Muscle of arm (tissue), 1 donor: ENCODE measurements at regions not wholly inside any gene's neighbourhood (a gene's known extent, or its start where the extent isn't known, plus 50 kb on each side); places are given as distances from the start of the nearest gene placed in this dataset.

ENCODE experiments used
- DNase-seq: peaks from one replicate; pipeline ENCODE4 v3.0.0-alpha.2; 2013

- no peak for DNase-seq
These were observed 297.1 kb upstream of the TBX3 start for GRCh38 chr12:114981036-114981435.

- no peak for DNase-seq
These were observed 293.0 kb upstream of the TBX3 start for GRCh38 chr12:114976959-114977358.

- DNase-seq: no peak
These were observed 292.4 kb upstream of the TBX3 start for GRCh38 chr12:114976372-114976771.

GRCh38 chr12:114975640-114976310 lies 291.8 kb upstream of the TBX3 start:
- DNase-seq: peak; percentile 69

DNA sequence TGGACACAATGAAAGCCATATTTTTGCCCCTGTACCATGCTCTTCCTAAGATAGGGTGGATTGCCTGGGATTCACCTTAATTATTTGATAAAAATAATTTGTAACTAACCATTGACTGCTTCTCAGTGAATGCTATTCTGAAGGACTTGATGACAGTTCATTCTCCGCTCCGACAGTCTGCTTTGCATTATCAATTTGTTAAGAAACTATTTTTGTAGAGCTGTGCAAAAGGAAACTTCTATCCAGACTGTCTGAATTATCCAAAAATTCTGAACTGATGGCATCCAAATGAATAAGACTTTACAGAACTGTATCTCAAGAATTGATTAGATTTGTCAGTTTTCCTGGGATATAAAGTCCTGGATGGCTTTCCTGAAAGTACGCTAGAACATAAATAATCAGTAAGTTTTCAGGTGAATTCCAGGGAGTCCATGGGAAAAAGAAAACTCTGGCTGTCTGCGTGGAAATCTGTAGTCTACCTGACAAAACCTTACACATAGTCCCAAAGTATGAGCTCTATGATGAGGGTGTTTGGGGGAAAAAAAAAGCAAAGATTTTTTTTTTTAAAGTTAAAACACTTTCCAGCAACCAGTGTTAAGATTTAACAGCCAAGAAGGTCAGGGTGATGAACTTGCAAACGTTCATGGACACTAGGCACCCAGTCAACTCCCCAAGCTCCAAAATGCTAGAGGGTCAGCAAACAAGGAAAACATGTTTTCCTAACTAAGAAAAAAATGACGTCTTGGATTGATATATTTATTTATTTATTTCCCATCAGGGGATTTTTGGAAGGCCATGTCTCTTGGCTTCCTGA lies 291.1 kb upstream of the TBX3 start:
- peak; percentile 53 for DNase-seq

DNA sequence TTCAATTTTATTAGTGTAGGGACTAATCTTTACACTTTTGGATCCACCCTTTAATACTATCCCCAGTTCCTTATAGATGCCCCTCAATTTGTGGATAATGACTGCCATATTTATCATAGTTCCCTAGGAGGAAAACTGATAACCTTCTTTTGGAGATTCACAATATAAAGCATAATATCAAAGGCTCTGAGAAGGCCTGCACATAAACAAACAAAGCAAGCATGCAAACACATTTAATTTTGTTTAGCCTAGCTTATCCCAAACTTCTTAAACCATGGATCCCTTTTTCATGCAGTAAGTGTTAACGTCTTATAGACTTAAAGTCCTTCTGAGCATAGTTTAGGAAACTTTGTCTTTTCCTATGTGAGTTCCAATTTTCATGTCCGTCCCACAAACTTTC lies 290.4 kb upstream of the TBX3 start:
- no peak for DNase-seq

- no peak for DNase-seq
These were observed 284.8 kb upstream of the TBX3 start for GRCh38 chr12:114968727-114969126.

DNA sequence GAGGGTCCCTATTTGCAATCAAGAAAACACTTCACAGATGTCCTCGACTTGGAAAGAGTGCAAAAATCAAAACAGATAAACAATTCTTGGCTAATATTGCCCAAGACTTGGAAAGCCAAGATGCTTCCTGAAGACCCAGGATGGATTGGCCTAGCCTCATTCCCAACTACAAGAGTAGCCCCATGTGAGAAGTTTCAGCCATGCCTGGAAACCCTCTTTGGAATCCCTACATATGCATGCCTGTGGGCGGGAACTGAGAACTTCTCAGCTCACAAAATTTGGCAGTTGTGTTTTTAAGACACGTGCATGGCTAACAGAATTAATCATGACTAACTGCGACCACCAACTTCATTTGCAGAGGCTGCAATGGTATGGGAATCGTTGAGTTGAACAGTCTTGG lies 283.2 kb upstream of the TBX3 start:
- DNase-seq: peak; percentile 48

DNA sequence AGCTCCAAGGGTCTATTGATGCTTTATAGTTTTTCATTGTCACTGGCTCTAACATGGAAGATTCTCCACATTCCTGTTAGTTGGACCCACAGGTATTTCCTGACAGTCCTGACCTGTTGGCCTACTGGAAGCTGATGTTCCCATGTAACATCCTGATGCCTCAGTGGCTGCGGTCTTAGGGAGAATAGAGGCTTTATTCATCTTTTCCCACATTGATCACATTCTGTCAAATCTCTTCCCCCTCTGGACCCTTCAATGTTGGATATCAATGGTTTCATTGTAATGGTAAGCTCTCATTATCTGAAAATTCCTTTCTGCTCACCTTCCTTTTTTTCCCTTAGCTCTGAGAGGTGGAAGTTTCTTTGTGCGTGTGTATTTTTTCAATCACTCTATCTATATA lies 280.9 kb upstream of the TBX3 start:
- DNase-seq: no peak

DNA sequence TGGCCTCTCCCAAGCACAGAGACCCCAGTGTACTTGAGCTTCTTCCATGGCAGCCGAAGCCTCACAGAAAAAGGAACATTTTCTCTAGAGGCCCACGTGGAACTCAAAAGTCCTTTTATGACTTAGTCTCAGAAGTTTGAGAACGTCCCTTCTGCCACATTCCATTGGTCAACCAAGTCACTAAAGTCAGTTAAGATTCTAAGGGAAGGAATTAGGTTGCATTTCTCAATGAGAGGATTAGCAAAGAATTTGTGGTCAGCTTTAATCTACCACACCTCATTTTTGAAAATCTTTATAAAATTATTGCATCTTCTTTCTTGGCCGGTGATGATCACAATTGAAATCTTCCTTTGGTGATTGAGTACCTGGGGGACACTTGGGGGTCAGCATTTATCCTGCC lies 279.9 kb upstream of the TBX3 start:
- no peak for DNase-seq

GRCh38 chr12:114961491-114961890 lies 277.5 kb upstream of the TBX3 start:
- DNase-seq: peak; percentile 59

GRCh38 chr12:114958538-114958937 lies 274.6 kb upstream of the TBX3 start:
- DNase-seq: no peak

- no peak for DNase-seq
These were observed 273.2 kb upstream of the TBX3 start for GRCh38 chr12:114957225-114957624.

DNA sequence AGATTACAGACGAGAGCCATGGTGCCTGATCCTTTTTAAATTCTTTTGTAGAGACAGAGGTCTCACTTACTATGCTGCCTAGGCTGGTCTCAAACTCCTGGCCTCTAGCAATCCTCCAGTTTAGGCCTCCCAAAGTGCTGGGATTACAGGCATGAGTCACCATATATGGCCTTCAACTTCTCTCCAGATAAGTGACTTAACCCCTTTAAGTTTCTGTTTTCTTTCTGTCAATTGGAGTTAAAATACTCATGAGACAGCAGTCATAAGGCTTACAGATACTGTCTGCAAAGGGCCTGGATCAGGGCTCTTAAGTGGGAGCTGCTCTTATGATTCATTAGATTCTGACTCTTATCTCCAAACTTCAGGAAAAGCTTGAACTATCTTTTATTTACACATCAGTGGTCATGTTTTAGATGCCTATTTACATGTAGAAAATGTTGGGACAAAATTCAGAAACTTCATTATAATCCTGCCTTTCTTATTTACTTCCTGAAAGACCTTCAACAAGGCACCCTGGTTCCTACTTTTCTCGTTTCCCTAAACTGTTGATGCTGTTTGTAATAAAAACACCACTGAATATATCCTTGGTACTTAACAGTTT lies 271.5 kb upstream of the TBX3 start:
- no peak for DNase-seq

DNA sequence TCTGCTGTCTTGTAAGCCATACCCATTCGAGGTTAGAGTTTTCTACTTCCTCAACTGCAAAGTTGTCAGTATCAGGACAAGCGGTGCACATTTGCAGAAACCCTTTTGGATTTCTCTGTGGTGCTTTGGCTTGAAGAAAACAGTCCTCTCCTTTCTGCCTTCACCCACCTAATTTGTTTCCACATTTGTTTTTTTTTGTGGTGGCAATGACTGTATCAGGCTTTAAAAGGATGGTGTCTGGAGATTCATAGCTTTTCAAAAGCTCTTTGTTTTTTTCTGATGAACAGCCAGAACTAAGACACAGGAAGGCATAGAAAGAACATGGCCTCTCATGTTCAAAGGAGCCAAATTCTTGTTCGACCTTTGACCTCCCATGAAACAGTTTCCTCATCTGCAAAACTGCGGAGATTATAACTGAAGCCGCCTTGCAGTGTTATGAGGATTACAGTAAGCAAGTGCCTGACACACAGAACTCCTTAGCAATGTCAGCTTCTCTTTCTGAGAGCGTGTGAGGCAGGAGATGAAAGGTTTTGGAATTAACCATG lies 270.6 kb upstream of the TBX3 start:
- no peak for DNase-seq

- peak; percentile 51 for DNase-seq
These were observed 268.7 kb upstream of the TBX3 start for GRCh38 chr12:114952573-114953271.

- DNase-seq: no peak
These were observed 265.3 kb upstream of the TBX3 start for GRCh38 chr12:114949058-114949820.

- DNase-seq: no peak
These were observed 261.4 kb upstream of the TBX3 start for GRCh38 chr12:114945351-114945750.

- no peak for DNase-seq
These were observed 260.8 kb upstream of the TBX3 start for GRCh38 chr12:114944736-114945135.

GRCh38 chr12:114943601-114944000 lies 259.6 kb upstream of the TBX3 start:
- no peak for DNase-seq

- DNase-seq: no peak
These were observed 254.7 kb upstream of the TBX3 start for GRCh38 chr12:114938487-114939210.
